ENCODE measurements at regions not wholly inside any gene's neighbourhood (a gene's known extent, or its start where the extent isn't known, plus 50 kb on each side); places are given as distances from the start of the nearest gene placed in this dataset.
A peak's percentile ranks its signal among the peaks of the same experiment; 100 is the strongest.

DNA sequence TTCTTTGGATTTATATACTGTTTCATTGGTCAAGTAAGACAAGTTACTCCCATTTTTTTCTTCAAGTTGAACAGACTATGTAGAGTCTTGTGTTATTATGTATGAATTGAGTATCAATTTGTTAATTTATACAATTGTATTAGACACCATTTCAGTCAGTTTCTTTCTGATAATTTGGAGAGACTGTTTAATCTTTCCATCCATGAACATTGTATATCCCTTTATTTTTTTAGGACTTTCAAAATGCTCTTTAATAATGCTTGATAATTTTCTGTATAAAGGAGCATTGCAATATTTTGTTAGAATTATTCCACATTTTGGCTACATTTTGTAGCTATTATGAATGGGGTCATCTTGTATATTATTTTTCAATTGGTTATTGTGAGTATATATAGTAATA, 69.1 kb upstream of the PJA2 start:
- Histone ChIP-seq H3K36me3 (no peaks in the 10 kb centered on the region), H3K27me3 (no peaks in the 10 kb centered on the region), H3K27ac (no peak overlapping the region), H3K4me1 (no peaks in the 10 kb centered on the region), H3K9me3 (no peaks in the 10 kb centered on the region), H3K4me3 (no peak overlapping the region)
- no peak for DNase-seq (ENCODE audit: low spot score in 2 of 2)
- TF ChIP-seq POLR2AphosphoS5 (IDR thresholded peaks at IDR 0.05) (no peak), POLR2A (IDR thresholded peaks at IDR 0.05) (no peak), EP300 (IDR thresholded peaks at IDR 0.05) (no peak)
- TF ChIP-seq, protein P1, sequence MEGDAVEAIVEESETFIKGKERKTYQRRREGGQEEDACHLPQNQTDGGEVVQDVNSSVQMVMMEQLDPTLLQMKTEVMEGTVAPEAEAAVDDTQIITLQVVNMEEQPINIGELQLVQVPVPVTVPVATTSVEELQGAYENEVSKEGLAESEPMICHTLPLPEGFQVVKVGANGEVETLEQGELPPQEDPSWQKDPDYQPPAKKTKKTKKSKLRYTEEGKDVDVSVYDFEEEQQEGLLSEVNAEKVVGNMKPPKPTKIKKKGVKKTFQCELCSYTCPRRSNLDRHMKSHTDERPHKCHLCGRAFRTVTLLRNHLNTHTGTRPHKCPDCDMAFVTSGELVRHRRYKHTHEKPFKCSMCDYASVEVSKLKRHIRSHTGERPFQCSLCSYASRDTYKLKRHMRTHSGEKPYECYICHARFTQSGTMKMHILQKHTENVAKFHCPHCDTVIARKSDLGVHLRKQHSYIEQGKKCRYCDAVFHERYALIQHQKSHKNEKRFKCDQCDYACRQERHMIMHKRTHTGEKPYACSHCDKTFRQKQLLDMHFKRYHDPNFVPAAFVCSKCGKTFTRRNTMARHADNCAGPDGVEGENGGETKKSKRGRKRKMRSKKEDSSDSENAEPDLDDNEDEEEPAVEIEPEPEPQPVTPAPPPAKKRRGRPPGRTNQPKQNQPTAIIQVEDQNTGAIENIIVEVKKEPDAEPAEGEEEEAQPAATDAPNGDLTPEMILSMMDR (IDR thresholded peaks at IDR 0.05) = no peak

DNA sequence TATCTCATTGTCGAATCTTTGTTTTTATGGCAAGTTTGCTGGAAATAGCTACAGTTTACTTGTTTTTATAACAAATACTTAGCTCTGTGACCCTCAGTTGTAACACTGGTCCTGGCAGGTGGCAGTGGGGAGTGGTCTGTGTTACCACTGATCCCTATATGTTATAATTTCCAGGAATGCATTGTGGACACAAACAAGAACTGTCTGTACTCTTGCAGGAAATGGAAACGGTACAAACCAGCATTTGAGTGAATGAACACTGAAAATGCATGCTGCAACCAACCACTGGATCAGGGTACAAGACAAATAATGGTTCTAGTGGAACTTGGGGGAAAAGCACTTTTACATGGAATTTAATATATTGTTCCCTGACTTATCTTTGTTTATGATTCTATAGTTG, 66.5 kb upstream of the PJA2 start:
- Histone ChIP-seq H3K9me3 (no peaks in the 10 kb centered on the region), H3K4me1 (no peaks in the 10 kb centered on the region), H3K27me3 (no peaks in the 10 kb centered on the region), H3K36me3 (no peaks in the 10 kb centered on the region), H3K4me3 (no peak overlapping the region), H3K27ac (no peak overlapping the region)
- TF ChIP-seq EP300 (IDR thresholded peaks at IDR 0.05) (no peak), POLR2A (IDR thresholded peaks at IDR 0.05) (no peak)
- TF ChIP-seq, protein P1 (IDR thresholded peaks at IDR 0.05) = no peak
- WGBS = 67% methylated on average over 2 of the region's 2 CpGs
- DNase-seq (ENCODE audit: low spot score in 2 of 2) = no peak

GRCh38 chr5:109469896-109470662, 60.3 kb upstream of the PJA2 start:
- no peaks in the 10 kb centered on the region for H3K9me3 ChIP-seq
- peaks cover 6% of the 10 kb centered on the region for H3K4me1 ChIP-seq
- H3K4me3 ChIP-seq = no peak overlapping the region
- no peak for TF ChIP-seq POLR2AphosphoS5 (IDR thresholded peaks at IDR 0.05)
- TF ChIP-seq, protein P1 (IDR thresholded peaks at IDR 0.05) = no peak
- H3K36me3 ChIP-seq = no peaks in the 10 kb centered on the region
- DNase-seq (ENCODE audit: low spot score in 2 of 2) = no peak
- WGBS = 80% methylated on average over 1 of the region's 1 CpG
- no peak overlapping the region for H3K27ac ChIP-seq
- no peaks in the 10 kb centered on the region for H3K27me3 ChIP-seq

DNA sequence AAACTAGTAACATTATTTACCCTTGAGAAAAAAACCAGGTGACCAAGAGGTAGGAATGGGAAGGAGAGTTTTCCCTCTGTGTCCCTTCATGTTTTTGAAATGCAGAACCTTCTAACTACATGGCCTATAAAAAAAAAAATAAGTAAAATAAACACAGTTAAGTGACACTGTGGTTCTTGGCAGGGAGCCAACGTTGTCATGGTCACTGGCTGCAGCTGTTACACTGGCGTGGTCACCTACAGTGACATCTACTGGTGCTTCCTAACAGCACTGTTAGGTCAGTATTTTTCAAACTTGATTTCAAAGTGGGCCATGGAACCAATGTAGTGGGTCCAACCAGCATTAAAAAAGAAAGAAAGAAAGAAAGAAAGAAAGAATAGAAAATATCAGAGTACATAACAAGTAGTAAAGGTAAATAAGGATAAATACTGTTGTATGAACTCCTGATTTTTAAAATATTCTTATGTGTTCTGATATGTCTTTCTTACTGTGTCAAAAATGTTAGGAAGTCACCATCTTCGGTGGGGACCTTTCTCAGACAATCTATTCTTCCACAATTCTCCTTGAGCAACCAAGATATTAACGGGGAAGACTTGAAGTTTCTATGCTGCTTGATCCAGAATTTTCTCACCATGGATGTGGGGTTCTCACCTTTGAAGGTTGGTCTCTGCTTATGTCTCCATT, 59.1 kb upstream of the PJA2 start:
- Histone ChIP-seq H3K4me3 (no peak overlapping the region), H3K9me3 (no peaks in the 10 kb centered on the region), H3K27ac (no peak overlapping the region), H3K27me3 (no peaks in the 10 kb centered on the region), H3K36me3 (no peaks in the 10 kb centered on the region), H3K4me1 (peaks cover 6% of the 10 kb centered on the region)
- peak; percentile 97 for DNase-seq (ENCODE audit: low spot score in 2 of 2)
- WGBS = 40% methylated on average over 4 of the region's 4 CpGs
- TF ChIP-seq POLR2AphosphoS5 (IDR thresholded peaks at IDR 0.05) (peak in 1 of 3 donors; percentile 79), POLR2A (IDR thresholded peaks at IDR 0.05) (no peak), EP300 (IDR thresholded peaks at IDR 0.05) (no peak)
- TF ChIP-seq, protein P1 (IDR thresholded peaks at IDR 0.05) = peak; percentile 58 to 69

DNA sequence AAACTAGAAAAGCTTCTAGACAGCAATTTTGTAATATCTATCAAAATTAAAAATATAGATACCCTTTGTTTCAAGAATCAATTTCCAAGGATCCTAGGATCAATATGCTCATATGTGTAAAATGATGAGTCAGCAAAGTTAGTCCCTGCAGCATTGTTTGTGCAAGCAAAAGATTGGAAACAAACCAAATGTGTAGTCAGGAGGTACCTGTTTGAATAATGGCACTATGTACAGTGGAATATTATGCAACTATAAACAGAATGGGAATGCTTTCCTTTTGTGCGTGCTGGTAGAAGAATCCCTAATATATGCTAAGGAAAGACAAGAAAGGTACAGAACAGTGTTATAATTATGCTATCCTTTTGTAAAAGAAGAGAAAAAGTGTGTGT, 58.5 kb upstream of the PJA2 start:
- DNase-seq (ENCODE audit: low spot score in 2 of 2) = no peak
- Histone ChIP-seq H3K4me1 (peaks cover 6% of the 10 kb centered on the region), H3K27me3 (no peaks in the 10 kb centered on the region), H3K36me3 (no peaks in the 10 kb centered on the region), H3K9me3 (no peaks in the 10 kb centered on the region), H3K4me3 (no peak overlapping the region), H3K27ac (no peak overlapping the region)
- TF ChIP-seq POLR2A (IDR thresholded peaks at IDR 0.05) (no peak), POLR2AphosphoS5 (IDR thresholded peaks at IDR 0.05) (no peak), EP300 (IDR thresholded peaks at IDR 0.05) (no peak)
- TF ChIP-seq, protein P1 (IDR thresholded peaks at IDR 0.05) = no peak
- 88% methylated on average over 1 of the region's 1 CpG for WGBS

Measured in suprapubic skin (tissue), 4 donors.